DMS53 treated with DMSO at 0.1 percent for 48 hours (cell line): ENCODE measurements at regions not wholly inside any gene's neighbourhood (a gene's known extent, or its start where the extent isn't known, plus 50 kb on each side); places are given as distances from the start of the nearest gene placed in this dataset.
"Not testable (repeated sequence)": the region's sequence is repeated elsewhere in the genome, so short reads cannot be mapped to it uniquely, and the experiment has no call there.

ENCODE experiments used
- DNase-seq: peaks from one replicate; lab custom pipeline; 2025; ENCODE audit not compliant: unreplicated experiment; lab: John Stamatoyannopoulos, UW

DNA sequence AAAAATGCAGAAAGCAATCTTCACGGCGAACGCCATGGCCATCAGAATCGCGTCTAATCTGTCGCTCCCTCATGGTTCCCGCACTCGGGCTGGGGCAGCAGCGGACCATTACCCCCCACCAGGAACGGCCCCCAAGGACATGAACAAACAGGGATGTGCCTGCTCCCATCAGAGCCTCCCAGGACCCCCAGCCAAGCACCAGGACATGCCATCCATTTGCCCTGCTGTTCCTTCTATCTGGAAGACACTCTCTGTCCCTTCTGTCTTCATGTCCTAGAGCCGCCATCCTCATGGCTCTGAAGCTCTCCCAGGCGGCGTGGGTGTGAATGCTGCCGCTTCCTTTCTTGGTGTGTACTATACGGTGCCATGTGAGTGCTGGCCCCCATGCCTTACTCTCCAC is 371.8 kb downstream of the BCL11B start:
- no peak for DNase-seq

DNA sequence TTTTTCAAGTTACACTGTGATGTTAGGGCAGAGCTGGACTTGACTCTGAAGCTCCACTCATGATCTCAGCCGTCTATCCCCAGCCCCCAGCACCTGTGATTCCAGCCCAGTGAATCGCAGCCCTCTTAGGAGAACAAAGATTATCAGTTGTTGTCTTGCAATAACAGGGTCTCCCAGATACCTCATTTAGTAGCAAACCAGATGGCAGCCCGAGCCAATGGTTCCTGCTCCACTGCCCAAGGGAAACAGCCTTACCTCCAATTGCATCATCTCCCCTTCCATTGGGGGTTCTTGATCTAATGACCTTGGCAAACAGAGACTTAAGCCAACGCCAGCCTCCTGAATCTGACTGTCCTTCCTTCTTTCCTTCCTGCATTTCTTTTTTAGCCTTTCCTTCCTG is 371.2 kb downstream of the BCL11B start:
- DNase-seq: no peak

DNA sequence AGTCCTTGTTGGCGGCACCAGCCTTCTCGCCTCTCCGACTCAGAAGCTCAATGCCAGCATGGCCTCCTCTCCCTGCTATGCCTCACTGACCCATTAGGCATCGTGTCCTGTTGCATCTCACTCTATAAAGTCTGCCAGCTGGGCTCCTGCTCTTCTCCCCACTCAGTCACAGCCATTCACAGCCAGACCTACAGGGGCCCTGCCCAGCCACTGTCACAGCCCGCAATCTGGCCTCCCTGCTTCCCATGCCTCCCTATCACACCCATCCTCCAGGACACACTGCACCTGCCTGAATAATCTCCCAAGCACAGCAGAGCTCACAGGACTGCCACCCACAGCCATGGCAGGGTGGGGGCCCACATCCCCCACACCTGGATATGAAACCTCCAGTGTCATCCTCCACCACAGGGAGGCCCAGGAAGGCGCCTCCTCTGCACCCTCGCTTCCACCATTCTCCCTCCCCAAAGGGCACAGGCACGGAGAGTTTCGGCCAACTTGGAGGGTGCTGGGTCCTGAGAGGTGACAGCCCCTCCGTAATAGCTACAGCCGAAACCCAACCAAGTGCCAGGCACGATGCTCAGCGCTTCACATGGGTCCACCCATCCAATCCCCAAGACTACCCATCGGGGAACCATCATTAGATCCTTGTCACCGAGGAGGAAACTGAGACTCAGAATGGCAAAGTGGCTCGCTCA is 370.3 kb downstream of the BCL11B start:
- DNase-seq: no peak

DNA sequence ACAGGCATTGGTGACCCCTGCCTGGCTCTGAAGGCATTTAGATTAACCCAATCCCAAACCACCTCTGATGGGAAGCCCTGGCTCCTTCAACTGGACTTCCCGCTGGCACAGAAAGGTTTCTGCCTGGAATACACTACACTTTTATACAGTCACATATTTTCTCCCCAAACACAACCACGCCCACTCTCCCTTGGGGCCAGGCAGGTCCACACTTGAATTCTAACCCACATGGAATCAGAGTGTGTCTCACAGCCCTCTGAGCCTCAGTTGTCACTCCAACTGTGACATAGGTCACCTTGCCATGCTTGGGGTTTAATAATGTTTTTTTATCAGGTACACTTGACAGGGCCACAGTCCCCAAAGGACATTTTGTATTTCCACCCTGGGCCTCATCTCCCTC is 368.6 kb downstream of the BCL11B start:
- no peak for DNase-seq

DNA sequence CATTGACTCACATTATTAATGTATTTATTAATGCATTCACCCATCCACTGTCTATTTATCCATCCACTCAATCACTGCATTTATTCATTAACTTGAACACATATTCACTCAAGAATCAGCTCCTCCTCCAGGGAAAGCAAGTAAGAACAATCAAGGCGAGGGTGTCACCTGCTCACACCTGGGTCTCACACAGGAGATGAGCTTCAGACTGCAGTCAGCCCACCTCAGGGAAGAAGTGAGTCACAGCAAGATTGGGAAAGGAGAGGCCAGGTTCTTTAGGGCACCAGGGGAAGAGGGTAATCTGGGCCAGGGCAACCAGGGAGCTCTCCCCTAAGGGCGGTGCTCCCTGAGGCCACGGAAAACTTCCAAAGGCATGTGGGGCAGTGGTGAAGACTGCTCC is 367.3 kb downstream of the BCL11B start:
- DNase-seq: no peak

DNA sequence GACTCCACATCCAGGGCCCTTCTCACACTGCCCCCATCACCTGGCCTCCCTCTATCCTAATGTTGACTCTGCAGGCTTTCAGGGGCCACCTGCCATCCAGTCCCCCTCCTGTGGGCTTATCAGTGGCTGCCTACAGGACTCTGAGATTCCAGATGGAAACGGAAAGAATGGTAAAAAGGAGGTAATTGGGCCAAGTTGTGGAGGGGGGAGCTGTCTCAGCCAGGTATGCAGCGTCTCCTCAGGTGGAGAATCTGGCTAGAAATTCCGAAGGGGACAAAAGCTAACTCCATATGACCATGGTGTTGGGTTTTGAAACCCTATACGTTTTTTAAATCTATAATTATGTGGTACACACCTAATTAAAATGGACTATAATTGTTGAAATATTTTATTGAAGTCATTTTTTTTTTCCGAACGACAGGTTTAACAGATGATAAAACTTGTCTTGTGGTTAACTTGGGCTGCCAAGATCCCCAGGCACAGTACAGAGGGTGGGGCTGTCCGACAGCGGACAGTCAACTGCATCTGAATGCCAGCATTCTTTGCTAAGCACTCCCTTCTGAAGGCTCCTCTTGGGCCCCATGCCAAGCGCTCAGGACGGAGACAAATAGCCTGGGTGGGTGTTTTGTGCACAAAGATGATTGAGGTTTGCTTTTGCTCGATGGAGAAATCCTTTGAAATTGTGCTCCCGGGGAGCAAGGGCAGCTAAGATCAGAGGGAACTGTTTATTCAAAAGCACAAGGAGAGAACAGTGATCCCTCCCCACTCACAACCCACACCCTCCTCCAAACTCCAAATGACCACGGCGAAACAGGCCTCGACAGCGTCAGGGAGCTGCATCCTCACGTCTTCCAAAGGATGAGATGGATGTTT is 365.6 kb downstream of the BCL11B start:
- no peak for DNase-seq

DNA sequence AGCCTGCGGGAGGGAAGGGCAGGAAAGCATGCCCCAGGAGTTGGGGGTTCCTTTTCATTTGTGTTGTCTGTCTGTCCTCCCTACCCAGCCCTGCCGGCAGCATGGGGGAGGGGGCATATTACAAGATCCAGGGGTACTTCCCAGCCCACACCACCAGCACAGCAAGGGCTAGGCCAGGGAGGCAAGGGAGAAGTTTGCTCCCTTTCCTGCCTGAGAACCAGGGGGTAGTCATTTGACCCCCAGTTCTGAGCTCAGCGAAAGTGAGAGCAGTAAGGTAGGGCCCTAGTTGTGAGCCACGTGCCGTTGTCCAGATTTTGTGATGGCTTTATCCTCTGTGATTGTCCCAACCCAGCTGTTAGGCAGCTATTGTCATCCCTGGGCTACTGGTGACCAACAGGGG is 364.7 kb downstream of the BCL11B start:
- DNase-seq: no peak

DNA sequence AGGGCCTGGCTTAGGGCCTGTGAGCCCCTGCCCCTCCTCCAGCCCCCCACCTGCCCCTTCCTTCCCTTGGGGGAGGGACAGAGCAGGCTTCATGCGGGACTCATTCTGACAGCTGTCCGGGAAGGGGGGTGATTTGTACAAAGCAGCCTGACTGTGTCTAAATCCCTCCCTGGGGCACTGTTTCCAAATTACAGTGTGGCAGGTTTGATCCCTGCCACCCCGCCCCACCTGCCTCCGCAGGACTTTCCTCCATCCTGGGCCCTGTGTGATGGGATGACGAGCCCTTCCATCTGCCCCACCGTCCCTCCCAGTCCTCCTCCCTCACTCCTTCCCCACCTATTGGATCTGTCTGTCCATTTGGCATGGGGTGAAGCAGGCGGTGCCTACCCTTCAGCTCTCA is 363.9 kb downstream of the BCL11B start:
- DNase-seq: no peak

DNA sequence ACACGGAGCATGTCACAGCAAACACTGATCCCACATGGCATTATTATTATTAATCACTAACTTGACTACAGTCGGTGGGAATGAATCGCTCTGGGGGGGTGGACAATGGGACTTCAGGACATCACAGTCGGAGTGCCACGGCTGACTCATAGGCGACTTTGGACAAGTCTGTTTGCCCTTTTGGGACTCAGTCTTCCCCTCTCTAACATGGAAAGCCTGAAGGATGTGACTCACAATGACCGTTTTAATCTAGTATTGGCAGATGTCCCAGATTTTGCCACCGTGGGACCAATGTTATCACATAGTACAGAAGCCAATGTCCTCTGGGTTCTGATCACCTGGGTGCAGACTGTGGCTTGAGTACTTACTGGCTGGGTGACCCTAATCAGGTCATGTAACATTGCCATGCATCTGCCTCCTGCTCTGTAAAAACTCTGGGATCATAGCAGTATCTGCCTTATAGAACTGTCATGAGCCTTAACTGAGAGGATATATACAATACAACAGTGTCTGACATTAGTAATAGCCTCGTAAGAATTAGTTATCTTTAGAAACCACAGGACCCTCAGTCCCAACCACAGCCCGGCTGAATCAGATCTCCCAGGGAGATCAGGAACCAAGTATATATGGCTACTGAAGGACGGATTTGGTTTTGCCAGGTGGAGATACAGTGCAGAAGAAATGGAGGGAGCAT is 362.6 kb downstream of the BCL11B start:
- DNase-seq: no peak

DNA sequence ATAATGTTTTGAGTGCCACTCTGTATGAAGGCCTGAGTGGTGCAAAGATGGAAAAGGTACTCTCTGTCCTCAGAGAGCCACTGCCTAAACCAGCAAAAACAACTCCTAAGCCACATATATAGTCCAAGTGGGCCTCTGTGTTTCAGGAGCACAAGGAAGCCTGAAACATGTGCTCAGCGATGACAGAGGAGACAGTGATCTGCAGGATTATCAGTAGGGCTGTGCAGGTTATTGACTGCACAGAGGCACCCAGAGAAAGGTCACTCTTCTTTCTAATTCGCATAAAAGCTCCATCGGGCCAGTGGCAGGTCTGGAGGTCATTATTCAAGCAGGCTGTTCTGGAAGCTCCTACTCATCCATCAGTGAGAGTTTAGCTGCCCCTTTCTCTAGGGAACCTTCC is 361.9 kb downstream of the BCL11B start:
- DNase-seq: no peak

DNA sequence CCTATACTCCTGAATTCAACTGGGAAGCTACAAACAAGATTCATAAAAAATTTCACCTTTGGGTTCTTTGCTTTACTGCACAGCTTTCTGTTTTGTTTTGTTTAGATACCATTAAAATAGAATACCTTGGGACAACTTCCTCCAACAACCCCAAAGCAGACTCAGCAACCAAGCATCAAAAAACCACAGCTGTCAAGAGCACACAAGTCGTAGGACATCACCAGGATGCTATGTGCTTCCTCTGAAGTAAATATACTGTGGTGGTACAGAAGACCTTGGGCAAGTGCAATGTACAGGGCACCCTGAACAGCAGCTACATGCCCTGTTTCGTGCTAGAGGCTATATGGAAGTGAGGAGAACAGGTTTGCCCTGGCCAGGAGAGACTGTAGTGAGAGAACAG is 359.3 kb downstream of the BCL11B start:
- no peak for DNase-seq

DNA sequence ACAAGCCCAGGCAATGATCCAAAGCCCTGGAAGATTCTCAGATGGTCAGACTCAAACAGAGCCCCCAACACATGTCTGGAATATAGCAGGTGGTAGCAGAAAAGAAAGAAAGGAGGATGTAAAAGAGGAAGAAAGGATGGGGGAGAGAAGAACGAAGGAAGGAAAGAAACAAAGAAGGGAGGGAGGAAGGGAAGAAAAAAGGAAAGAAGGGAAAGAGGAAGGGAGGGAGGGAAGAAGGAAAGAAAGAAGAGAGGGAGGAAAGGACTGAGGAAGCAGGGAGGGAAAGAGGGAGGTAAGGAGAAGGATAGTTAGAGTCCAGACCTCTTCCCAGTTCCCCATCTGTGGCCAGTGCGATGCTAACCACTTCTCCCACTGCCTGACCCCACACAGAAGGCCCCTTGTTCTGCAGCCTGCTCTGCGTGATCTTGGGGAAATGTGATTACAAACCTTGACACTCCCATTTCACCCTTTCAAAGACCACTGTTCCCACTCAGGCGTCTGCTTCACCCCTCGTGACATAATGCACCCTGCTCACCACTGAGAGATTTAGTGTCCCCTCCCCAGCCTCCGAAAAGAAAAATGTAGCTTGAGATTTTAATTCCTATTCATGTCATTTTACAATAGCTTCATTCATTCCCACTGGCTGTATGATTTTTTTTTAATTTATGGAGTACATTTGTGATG is 357.9 kb downstream of the BCL11B start:
- DNase-seq: no peak

DNA sequence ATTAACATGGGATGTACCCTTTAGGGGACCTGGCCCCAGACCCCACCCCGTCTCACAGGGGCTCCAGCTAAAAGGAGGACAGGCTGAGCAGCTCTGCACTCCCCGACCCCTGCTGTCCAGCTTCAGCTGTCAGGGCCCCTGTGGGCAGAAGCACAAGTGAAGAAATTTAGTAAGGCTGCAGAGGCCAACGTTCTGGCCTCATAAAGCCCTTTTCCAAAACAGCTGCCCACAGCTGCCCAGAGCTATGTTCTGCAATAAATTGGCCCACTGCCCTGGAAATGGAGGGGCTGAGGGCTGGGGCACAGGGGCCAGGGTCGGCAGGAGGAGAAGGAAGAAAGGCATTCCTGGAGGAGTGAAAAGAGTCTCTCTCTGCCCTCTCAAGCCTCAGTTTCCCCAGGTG is 357.1 kb downstream of the BCL11B start:
- no peak for DNase-seq

DNA sequence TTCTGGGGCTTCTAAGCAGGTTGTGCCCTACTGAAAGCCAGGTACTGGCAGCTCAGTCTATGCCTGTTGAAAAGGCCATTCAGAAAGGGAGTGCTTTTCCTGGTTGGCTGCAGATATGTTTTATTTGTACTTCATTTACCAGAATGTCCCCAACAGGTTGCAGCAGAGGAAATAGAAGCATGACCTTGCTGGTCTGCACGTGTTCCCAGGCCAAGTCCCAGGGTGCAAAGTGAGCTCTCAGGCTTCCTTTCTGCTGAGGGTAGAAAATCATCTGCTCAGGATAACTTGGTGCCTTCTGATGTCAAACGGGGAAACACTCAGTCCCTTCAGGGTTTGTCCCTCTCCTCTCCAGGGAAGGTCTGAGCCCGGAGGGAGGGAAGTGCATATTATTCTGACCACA is 356.4 kb downstream of the BCL11B start:
- DNase-seq: no peak

DNA sequence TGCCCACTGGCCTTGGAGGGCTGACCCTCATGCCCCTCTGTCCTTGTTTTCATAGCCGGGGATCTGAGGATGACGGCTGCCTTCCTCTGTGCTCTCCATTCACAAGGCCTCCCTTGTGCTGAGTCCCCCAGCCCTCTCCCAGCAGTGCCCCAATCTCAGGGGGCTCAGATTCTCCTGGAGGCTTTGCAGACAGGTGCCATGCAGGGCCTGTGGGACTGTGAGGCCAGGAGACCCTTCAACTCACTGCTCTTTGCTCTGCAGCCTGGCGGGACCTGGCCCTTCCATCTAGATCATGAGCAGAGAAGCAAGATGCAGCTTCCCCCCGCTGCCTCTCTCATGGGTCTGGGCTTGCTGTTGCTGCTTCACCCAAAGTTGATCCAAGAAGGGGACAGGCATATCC is 356.0 kb downstream of the BCL11B start:
- DNase-seq: no peak

DNA sequence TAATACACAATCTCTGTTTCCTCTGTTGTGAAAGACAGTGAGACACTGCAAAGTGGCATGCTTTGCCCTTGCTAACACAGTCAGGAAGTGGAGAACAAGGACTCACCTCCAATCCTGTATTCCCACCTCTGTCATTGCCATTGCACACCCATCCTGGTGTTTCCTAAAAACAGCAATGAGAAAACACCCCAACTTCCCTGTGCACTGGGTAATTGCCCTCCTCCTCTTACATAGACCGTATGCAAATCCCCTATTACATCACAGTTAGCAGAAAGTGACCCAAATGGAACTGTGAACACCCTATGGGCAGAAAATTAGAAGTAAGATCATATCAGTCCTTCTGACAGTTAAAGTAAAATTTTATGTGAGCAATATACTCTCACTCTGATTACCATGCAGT is 355.5 kb downstream of the BCL11B start:
- DNase-seq: no peak

DNA sequence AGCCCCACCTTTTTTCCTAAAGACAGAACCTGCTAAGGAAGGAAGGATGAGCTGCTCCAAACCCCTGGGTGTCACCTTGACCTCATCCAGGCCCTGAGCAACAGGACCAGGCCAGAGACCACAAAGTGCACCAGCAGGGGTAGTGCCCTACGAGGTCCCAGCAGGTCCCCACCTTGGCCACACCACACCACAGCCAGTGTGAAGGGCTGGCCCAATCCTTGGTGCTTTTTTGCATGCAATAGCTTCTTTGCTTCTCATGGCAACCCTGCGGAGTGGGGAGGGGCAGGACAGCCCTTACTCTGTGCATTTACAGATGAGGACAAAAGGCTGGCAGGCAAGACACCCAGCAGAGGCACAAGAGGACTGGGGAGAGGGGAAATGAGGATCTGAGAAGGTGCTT is 352.6 kb downstream of the BCL11B start:
- DNase-seq: no peak

DNA sequence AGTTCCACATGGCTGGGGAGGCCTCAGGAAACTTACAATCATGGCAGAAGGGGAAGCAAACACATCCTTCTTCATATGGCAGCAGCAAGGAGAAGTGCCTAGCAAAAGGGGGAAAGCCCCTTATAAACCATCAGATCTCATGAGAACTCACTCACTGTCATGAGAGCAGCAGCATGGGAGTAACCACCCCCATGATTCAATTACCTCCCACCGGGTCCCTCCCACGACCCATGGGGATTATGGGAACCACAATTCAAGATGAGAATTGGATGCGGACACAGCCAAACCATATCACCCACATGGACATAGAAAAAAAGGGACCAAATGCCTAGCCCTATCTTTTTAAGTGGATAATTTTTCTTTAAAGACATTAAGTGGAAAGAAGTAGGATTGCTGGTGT is 350.7 kb downstream of the BCL11B start:
- not testable (repeated sequence) for DNase-seq

DNA sequence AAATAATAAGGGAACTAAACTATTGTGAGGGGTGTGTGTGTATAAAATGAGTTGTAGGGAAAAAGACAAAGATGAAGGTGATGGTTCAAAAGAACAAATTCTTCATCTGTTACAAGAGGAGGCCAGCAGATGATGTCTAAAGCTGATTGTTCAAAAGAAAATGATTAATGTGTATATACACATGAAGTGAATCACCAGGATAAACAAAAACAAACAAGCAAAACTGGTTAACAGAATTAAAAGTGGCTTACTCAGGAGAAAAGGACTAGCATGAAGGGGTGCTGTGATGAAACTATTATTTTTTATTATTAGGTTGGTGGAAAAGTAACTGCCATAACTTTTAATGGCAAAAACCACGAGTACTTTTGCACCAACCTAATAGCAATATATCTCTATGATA is 348.4 kb downstream of the BCL11B start:
- DNase-seq: no peak

DNA sequence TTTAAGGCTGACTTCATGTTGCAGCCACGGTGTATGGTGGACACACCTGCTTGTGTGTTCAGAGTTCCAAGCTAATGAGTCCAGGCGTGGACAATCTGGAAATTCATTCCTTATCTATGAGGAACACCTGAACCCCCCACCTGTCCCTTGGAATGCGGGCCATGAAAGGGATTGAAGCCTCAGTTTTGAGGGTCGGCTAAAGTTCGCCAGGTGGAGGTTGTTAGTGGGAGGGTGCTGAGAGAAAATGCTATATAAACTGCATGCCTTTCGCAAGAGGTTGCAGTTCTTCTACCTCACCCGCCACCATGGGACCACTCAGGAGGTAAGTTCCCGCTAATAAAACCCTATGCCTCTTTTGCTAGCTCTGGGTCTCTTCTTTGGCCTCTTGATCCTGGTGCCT is 348.0 kb downstream of the BCL11B start:
- no peak for DNase-seq

DNA sequence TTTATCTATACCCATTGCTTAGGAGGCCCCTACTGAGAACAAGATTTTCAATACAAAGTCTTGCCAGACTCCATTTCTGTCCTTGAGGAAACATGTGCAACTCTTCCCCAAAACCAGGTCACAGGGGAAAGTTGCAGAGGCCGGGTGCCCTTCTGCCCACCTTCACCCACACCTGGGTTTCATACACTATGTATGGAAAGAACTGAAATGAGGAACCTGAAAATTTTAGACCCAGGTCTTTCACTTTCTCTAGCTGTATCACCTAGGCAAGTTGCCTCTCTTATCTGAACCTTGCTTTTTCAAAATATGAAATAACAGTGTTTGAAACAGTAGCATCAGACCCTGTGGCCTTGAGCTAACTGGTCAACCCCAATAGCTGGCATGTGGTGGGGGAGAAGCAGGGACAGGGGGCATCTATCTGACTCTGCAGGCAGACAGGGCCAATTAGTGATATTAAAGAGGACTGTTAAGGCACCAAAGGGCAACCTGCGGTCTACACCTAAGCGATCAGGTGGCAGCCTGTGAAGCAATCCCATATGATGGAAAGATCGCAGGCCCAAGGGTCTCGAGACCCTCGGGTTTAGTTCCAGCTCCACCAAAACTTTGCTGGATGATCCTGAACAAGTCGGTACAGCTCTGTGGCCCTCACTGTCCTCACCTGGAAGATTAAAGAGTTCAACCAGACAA is 346.5 kb downstream of the BCL11B start:
- DNase-seq: no peak
